CD14-positive monocyte (primary cell): ENCODE measurements at regions not wholly inside any gene's neighbourhood (a gene's known extent, or its start where the extent isn't known, plus 50 kb on each side); places are given as distances from the start of the nearest gene placed in this dataset.

ENCODE experiments used
- DNase-seq, 3 donors: peaks; one replicate each; pipeline ENCODE4 v3.0.0-alpha.2; 2011 to 2022
- H2AFZ ChIP-seq: 2 replicates; pipeline ENCODE4 v1.6.0; 2012; ENCODE audit warnings: mild to moderate bottlenecking, low read depth, low read length, inconsistent platforms; ENCODE audit not compliant: insufficient read depth, poor library complexity, severe bottlenecking
- H3K27ac ChIP-seq, 2 donors: 1 replicate in 1 of 2; 2 replicates in 1 of 2; pipeline ENCODE4 v1.5.1; 2012 to 2013; ENCODE audit warnings: low read length in 2 of 2, control low read depth in 1 of 2, inconsistent platforms in 1 of 2, low read depth in 1 of 2, mild to moderate bottlenecking in 1 of 2
- H3K27me3 ChIP-seq, 2 donors: one replicate each; pipeline versions ENCODE4 v1.6.0 to v1.6.1; 2011 to 2013; ENCODE audit warnings: low read length in 2 of 2; ENCODE audit not compliant: control insufficient read depth in 2 of 2, insufficient read depth in 2 of 2
- H3K36me3 ChIP-seq, 2 donors: replicated peaks in 1 of 2; 1 replicate in 1 of 2; 2 replicates in 1 of 2; pipeline versions ENCODE4 v1.5.1 to v1.6.1; 2012 to 2013; ENCODE audit warnings: low read length in 2 of 2, control low read depth in 1 of 2, inconsistent platforms in 1 of 2, mild to moderate bottlenecking in 1 of 2; ENCODE audit not compliant: insufficient read depth in 2 of 2, control insufficient read depth in 1 of 2
- H3K4me1 ChIP-seq, 2 donors: 1 replicate in 1 of 2; 2 replicates in 1 of 2; pipeline versions ENCODE4 v1.5.1 to v1.6.1; 2012 to 2013; ENCODE audit warnings: low read length in 2 of 2, control low read depth in 1 of 2, inconsistent platforms in 1 of 2, mild to moderate bottlenecking in 1 of 2, moderate library complexity in 1 of 2; ENCODE audit not compliant: insufficient read depth in 2 of 2, control insufficient read depth in 1 of 2
- H3K4me2 ChIP-seq: replicated peaks from 2 replicates; pipeline ENCODE3; 2012; ENCODE audit warnings: low read length, moderate library complexity, mild to moderate bottlenecking; ENCODE audit not compliant: poor library complexity, severe bottlenecking; ENCODE audit errors: extremely low read depth
- H3K4me3 ChIP-seq, 3 experiments: fragments of 200-600 bp in 1 of 3; sonication (generic) in 1 of 3; replicated peaks in 1 of 3; 1 replicate in 2 of 3; 2 replicates in 1 of 3; pipeline ENCODE4 v1.5.1; 2011 to 2013; ENCODE audit warnings: low read length in 3 of 3, mild to moderate bottlenecking in 3 of 3, control low read depth in 2 of 3, low read depth in 2 of 3, inconsistent platforms in 1 of 3, moderate library complexity in 1 of 3
- H3K79me2 ChIP-seq: 2 replicates; pipeline ENCODE4 v1.6.0; 2012; ENCODE audit warnings: mild to moderate bottlenecking, control low read depth, inconsistent platforms, low read length, moderate library complexity; ENCODE audit not compliant: insufficient read depth
- H3K9ac ChIP-seq: 2 replicates; pipeline ENCODE4 v1.6.0; 2017; ENCODE audit warnings: low read length, mild to moderate bottlenecking; ENCODE audit not compliant: insufficient read depth, poor library complexity, severe bottlenecking
- H3K9me3 ChIP-seq, 2 donors: replicated peaks in 1 of 2; 1 replicate in 1 of 2; 2 replicates in 1 of 2; pipeline versions ENCODE4 v1.5.1 to v1.6.1; 2012 to 2013; ENCODE audit warnings: low read length in 2 of 2, control low read depth in 1 of 2; ENCODE audit not compliant: control insufficient read depth in 1 of 2, insufficient read depth in 1 of 2
- H4K20me1 ChIP-seq: 2 replicates; pipeline ENCODE4 v1.6.0; 2012; ENCODE audit warnings: mild to moderate bottlenecking, low read length, control low read depth, moderate library complexity; ENCODE audit not compliant: insufficient read depth
- H3K27ac Mint-ChIP-seq, 7 donors: one replicate each; pipeline ENCODE4 v1.8.0; 2020; ENCODE audit warnings: mild to moderate bottlenecking in 7 of 7, mixed read lengths in 7 of 7, moderate library complexity in 6 of 7, inconsistent platforms in 2 of 7
- H3K27me3 Mint-ChIP-seq, 3 donors: one replicate each; pipeline ENCODE4 v1.8.0; 2021 to 2022; ENCODE audit warnings: low read depth in 3 of 3, mild to moderate bottlenecking in 3 of 3, mixed read lengths in 3 of 3, moderate library complexity in 3 of 3, inconsistent platforms in 1 of 3
- H3K36me3 Mint-ChIP-seq, 2 donors: one replicate each; pipeline ENCODE4 v1.8.0; 2020; ENCODE audit warnings: mixed read lengths in 2 of 2, inconsistent platforms in 1 of 2, mild to moderate bottlenecking in 1 of 2
- H3K4me1 Mint-ChIP-seq: one replicate; pipeline ENCODE4 v1.8.0; 2020; ENCODE audit warnings: mild to moderate bottlenecking, mixed read lengths
- H3K4me3 Mint-ChIP-seq, 2 donors: one replicate each; pipeline ENCODE4 v1.8.0; 2020; ENCODE audit warnings: mild to moderate bottlenecking in 2 of 2, mixed read lengths in 2 of 2, moderate library complexity in 1 of 2
- H3K9me3 Mint-ChIP-seq, 7 donors: one replicate each; pipeline ENCODE4 v1.8.0; 2020 to 2022; ENCODE audit warnings: mixed read lengths in 7 of 7, mild to moderate bottlenecking in 6 of 7, moderate library complexity in 6 of 7, inconsistent platforms in 2 of 7
- CTCF ChIP-seq: fragments of 200-600 bp; IDR thresholded peaks from one replicate; pipeline ENCODE4 v1.8.0; 2022; ENCODE audit warnings: antibody characterized with exemption, mild to moderate bottlenecking
- WGBS: methylation state at CpG from one replicate; pipeline ENCODE4 v1.1.5; 2013; ENCODE audit warnings: missing lambda C conversion rate; ENCODE audit not compliant: insufficient coverage; 5-methylcytosine and 5-hydroxymethylcytosine counted together
- intact Hi-C, 2 donors: fragments of 100-400 bp; cut with micrococcal nuclease; formaldehyde crosslinking; loops; one replicate each; pipeline versions ENCODE4 v1.15.0 to v1.15.1; 2023

GRCh38 chr10:4081685-4082111 lies 296.7 kb upstream of the KLF6 start:
- TF ChIP-seq CTCF, result no peak
- Histone ChIP-seq H3K36me3 (no peaks in the 10 kb centered on the region), H3K4me2 (no peak overlapping the region), H4K20me1 (no peaks in the 10 kb centered on the region), H3K9ac (no peak overlapping the region), H3K27me3 (no peaks in the 10 kb centered on the region), H3K4me3 (no peak overlapping the region), H2AFZ (no peak overlapping the region), H3K79me2 (no peaks in the 10 kb centered on the region), H3K4me1 (peaks cover 22 to 25% of the 10 kb centered on the region in 2 donors), H3K9me3 (no peaks in the 10 kb centered on the region), H3K27ac (no peak overlapping the region)
- intact Hi-C loops, result no loop called here
- no peak overlapping the region for H3K4me3 Mint-ChIP-seq
- H3K4me1 Mint-ChIP-seq, result peaks cover 25% of the 10 kb centered on the region
- DNase-seq, result peak in 1 of 3 donors; percentile 13
- H3K9me3 Mint-ChIP-seq, result peaks cover 0 to 5% (median 0%) of the 10 kb centered on the region in 7 donors
- no peaks in the 10 kb centered on the region for H3K36me3 Mint-ChIP-seq
- H3K27ac Mint-ChIP-seq, result peak overlapping the region in 5 of 7 donors; percentile 16 to 89 (median 51)
- peaks cover 0 to 6% (median 2%) of the 10 kb centered on the region in 3 donors for H3K27me3 Mint-ChIP-seq
- WGBS, result 85% methylated on average over 2 of the region's 5 CpGs

GRCh38 chr10:4080225-4080805 lies 295.3 kb upstream of the KLF6 start:
- peak overlapping the region; percentile 68 to 88 (median 84) for H3K27ac Mint-ChIP-seq
- peak in 1 of 3 donors; percentile 40 for DNase-seq
- peaks cover 22 to 25% of the 10 kb centered on the region in 2 donors for H3K4me1 ChIP-seq
- H3K9me3 Mint-ChIP-seq, result peaks cover 0 to 5% (median 0%) of the 10 kb centered on the region in 7 donors
- peak overlapping the region; percentile 46 to 80 for H3K27ac ChIP-seq
- H3K36me3 ChIP-seq, result no peaks in the 10 kb centered on the region
- 100% methylated on average over 2 of the region's 7 CpGs for WGBS
- H3K4me1 Mint-ChIP-seq, result peaks cover 25% of the 10 kb centered on the region
- H3K4me3 Mint-ChIP-seq, result peak overlapping the region in 1 of 2 donors; percentile 39
- H3K4me2 ChIP-seq, result peak overlapping the region; percentile 47
- H3K9me3 ChIP-seq, result no peaks in the 10 kb centered on the region
- no peaks in the 10 kb centered on the region for H3K36me3 Mint-ChIP-seq
- no peak for TF ChIP-seq CTCF
- H3K79me2 ChIP-seq, result no peaks in the 10 kb centered on the region
- intact Hi-C loops, result no loop called here
- H3K9ac ChIP-seq, result no peak overlapping the region
- no peaks in the 10 kb centered on the region for H3K27me3 ChIP-seq
- H3K4me3 ChIP-seq, result peak overlapping the region in 1 of 3 experiments; percentile 21
- H3K27me3 Mint-ChIP-seq, result peaks cover 2 to 3% (median 2%) of the 10 kb centered on the region in 3 donors
- peak overlapping the region; percentile 71 for H2AFZ ChIP-seq
- H4K20me1 ChIP-seq, result no peaks in the 10 kb centered on the region
